ENCODE measurements at regions not wholly inside any gene's neighbourhood (a gene's known extent, or its start where the extent isn't known, plus 50 kb on each side); places are given as distances from the start of the nearest gene placed in this dataset.

DNA sequence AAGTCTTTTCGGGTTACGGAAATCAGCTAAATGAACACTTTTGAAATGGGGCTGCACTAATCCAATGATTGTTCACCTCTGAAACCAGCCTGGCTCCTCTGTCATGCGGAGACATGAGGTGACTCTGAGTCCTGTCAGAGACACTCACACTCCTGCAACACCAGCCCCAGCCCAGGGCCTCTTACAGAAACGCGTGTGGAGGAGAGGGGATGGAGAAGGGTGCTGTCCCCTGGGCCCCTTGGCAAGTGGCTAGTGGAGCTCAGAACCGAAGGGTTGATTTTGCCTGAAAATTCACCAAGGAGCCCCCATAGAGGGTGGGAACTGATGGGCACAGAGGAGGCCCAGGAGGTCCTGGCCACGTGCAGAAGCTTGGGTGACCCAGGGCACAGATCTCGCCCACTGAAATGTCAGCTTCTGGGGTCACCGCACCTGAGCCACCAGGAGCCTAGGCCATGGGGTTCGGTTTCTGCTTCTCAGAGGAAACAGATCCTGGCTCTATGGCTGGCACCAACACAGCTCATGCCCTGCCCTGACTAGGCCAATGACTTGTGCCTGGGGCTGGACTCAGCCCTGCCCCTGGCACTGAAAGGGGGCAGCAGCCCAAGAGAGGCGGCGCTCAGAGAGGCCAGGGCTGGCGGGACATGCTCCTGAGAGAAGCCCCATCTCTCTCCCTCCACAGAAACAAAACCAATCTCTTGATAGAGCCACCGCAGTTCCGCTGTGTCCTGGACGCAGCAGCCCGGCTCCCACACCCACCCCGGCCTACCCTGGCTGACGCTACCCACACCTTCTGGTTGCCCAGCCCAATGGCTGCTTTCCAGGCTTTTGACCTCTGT is 144.7 kb downstream of the ERMARD start:
- TF ChIP-seq TAF1 (IDR thresholded peaks at IDR 0.05; ENCODE audit: low read depth, low read length) (no peak), POLR2AphosphoS5 (IDR thresholded peaks at IDR 0.05; ENCODE audit: low read depth, low read length) (no peak)
